Fibroblast of lung (primary cell): ENCODE measurements at regions not wholly inside any gene's neighbourhood (a gene's known extent, or its start where the extent isn't known, plus 50 kb on each side); places are given as distances from the start of the nearest gene placed in this dataset.
"Not testable (repeated sequence)": the region's sequence is repeated elsewhere in the genome, so short reads cannot be mapped to it uniquely, and the experiment has no call there.

ENCODE experiments used
- DNase-seq, 2 donors: peaks; one replicate each; pipeline versions ENCODE4 v3.0.0 to v3.0.0-alpha.2; 2010; ENCODE audit warnings: low read depth in 2 of 2
- H2AFZ ChIP-seq: 2 replicates; pipeline ENCODE4 v1.5.1; 2012; ENCODE audit warnings: low read length, control low read depth, inconsistent platforms
- H3K27ac ChIP-seq: 2 replicates; pipeline ENCODE4 v1.5.1; 2011; ENCODE audit warnings: low read length, control low read depth; ENCODE audit not compliant: insufficient read depth
- H3K27me3 ChIP-seq: 2 replicates; pipeline ENCODE4 v1.5.1; 2011; ENCODE audit warnings: mild to moderate bottlenecking, low read length; ENCODE audit not compliant: control insufficient read depth, insufficient read depth
- H3K36me3 ChIP-seq: 2 replicates; pipeline ENCODE4 v1.5.1; 2011; ENCODE audit warnings: low read length; ENCODE audit not compliant: control insufficient read depth, insufficient read depth
- H3K4me1 ChIP-seq: 2 replicates; pipeline ENCODE4 v1.5.1; 2011; ENCODE audit warnings: low read length; ENCODE audit not compliant: control insufficient read depth, insufficient read depth; ENCODE audit errors: extremely low read depth
- H3K4me2 ChIP-seq: 2 replicates; pipeline ENCODE4 v1.5.1; 2011; ENCODE audit warnings: low read length, control low read depth; ENCODE audit not compliant: insufficient read depth; ENCODE audit errors: extremely low read depth
- H3K4me3 ChIP-seq, 4 experiments: fragments of 200-600 bp in 1 of 4; sonication (generic) in 1 of 4; replicated peaks in 1 of 4; 2 replicates each; pipeline ENCODE4 v1.5.1; 2011 to 2016; ENCODE audit warnings: low read length in 4 of 4, low read depth in 3 of 4, mild to moderate bottlenecking in 3 of 4, control low read depth in 2 of 4, inconsistent platforms in 1 of 4, mixed read lengths in 1 of 4; ENCODE audit not compliant: insufficient read depth in 1 of 4; ENCODE audit errors: control extremely low read depth in 1 of 4
- H3K79me2 ChIP-seq: 2 replicates; pipeline ENCODE4 v1.5.1; 2012; ENCODE audit warnings: mild to moderate bottlenecking, low read length, inconsistent platforms; ENCODE audit not compliant: control insufficient read depth, insufficient read depth
- H3K9ac ChIP-seq: 2 replicates; pipeline ENCODE4 v1.5.1; 2011; ENCODE audit warnings: mild to moderate bottlenecking, low read length, control low read depth; ENCODE audit not compliant: insufficient read depth
- H3K9me3 ChIP-seq: 2 replicates; pipeline ENCODE4 v1.5.1; 2012; ENCODE audit warnings: low read depth, low read length; ENCODE audit not compliant: control insufficient read depth, insufficient read depth
- H4K20me1 ChIP-seq: 2 replicates; pipeline ENCODE4 v1.5.1; 2011; ENCODE audit warnings: low read length; ENCODE audit not compliant: control insufficient read depth, insufficient read depth; ENCODE audit errors: extremely low read depth
- CTCF ChIP-seq, 2 donors: IDR thresholded peaks in 1 of 2; conservative IDR thresholded peaks in 1 of 2; 1 replicate in 1 of 2; 2 replicates in 1 of 2; pipeline ENCODE4 v1.5.1; 2011 to 2012; ENCODE audit warnings: low read length in 2 of 2, control low read depth in 1 of 2, inconsistent platforms in 1 of 2, low read depth in 1 of 2, mild to moderate bottlenecking in 1 of 2
- EZH2 ChIP-seq: IDR thresholded peaks from 2 replicates; pipeline ENCODE4 v1.5.1; 2012; ENCODE audit warnings: low read length, control low read depth, mild to moderate bottlenecking; ENCODE audit errors: missing control alignments

GRCh38 chr5:82719368-82719767 lies 357.8 kb downstream of the TMEM167A start:
- no peak overlapping the region for H3K4me3 ChIP-seq
- H3K4me1 ChIP-seq, result no peaks in the 10 kb centered on the region
- H3K9me3 ChIP-seq, result no peaks in the 10 kb centered on the region
- no peak overlapping the region for H2AFZ ChIP-seq
- no peak overlapping the region for H3K4me2 ChIP-seq
- H4K20me1 ChIP-seq, result no peaks in the 10 kb centered on the region
- no peak overlapping the region for H3K9ac ChIP-seq
- H3K36me3 ChIP-seq, result no peaks in the 10 kb centered on the region
- H3K27me3 ChIP-seq, result no peaks in the 10 kb centered on the region
- DNase-seq, result peak; percentile 16 to 60
- no peaks in the 10 kb centered on the region for H3K79me2 ChIP-seq
- TF ChIP-seq EZH2 (no peak), CTCF (conservative IDR thresholded peaks at IDR 0.05 in 1 of 2, IDR thresholded peaks at IDR 0.05 in 1 of 2; ENCODE audit: low read depth in 1 of 2, low read length in 2 of 2) (no peak)
- H3K27ac ChIP-seq, result no peak overlapping the region

- H3K79me2 ChIP-seq, result no peaks in the 10 kb centered on the region
- no peaks in the 10 kb centered on the region for H3K36me3 ChIP-seq
- no peaks in the 10 kb centered on the region for H3K27me3 ChIP-seq
- TF ChIP-seq CTCF (conservative IDR thresholded peaks at IDR 0.05 in 1 of 2, IDR thresholded peaks at IDR 0.05 in 1 of 2; ENCODE audit: low read depth in 1 of 2, low read length in 2 of 2), result no peak
- no peak for TF ChIP-seq EZH2
- H2AFZ ChIP-seq, result no peak overlapping the region
- H3K9ac ChIP-seq, result no peak overlapping the region
- H3K27ac ChIP-seq, result no peak overlapping the region
- no peaks in the 10 kb centered on the region for H3K4me1 ChIP-seq
- H3K4me3 ChIP-seq, result no peak overlapping the region
- DNase-seq, result no peak
- H4K20me1 ChIP-seq, result no peaks in the 10 kb centered on the region
- H3K9me3 ChIP-seq, result no peaks in the 10 kb centered on the region
- H3K4me2 ChIP-seq, result no peak overlapping the region
Measured at GRCh38 chr5:82717738-82718137, 359.5 kb downstream of the TMEM167A start.

- H3K4me1 ChIP-seq, H4K20me1 ChIP-seq, H3K4me3 ChIP-seq, H3K27me3 ChIP-seq, H2AFZ ChIP-seq, H3K36me3 ChIP-seq, H3K79me2 ChIP-seq, H3K27ac ChIP-seq, H3K9ac ChIP-seq, H3K9me3 ChIP-seq, H3K4me2 ChIP-seq, DNase-seq: not testable (repeated sequence)
Measured at GRCh38 chr5:82714732-82715131, 362.5 kb downstream of the TMEM167A start.
